Endodermal cell (in vitro differentiated cells): ENCODE measurements at regions not wholly inside any gene's neighbourhood (a gene's known extent, or its start where the extent isn't known, plus 50 kb on each side); places are given as distances from the start of the nearest gene placed in this dataset.
A peak's percentile ranks its signal among the peaks of the same experiment; 100 is the strongest.
"Not testable (repeated sequence)": the region's sequence is repeated elsewhere in the genome, so short reads cannot be mapped to it uniquely, and the experiment has no call there.

ENCODE experiments used
- DNase-seq: peaks from one replicate; pipeline ENCODE4 v3.0.0-alpha.2; 2017
- H3K27ac ChIP-seq: 2 replicates; pipeline ENCODE4 v1.5.1; 2013; ENCODE audit warnings: mild to moderate bottlenecking, low read depth, low read length, moderate library complexity
- H3K27me3 ChIP-seq: 2 replicates; pipeline ENCODE4 v1.6.1; 2013; ENCODE audit warnings: mild to moderate bottlenecking, low read length, moderate library complexity; ENCODE audit not compliant: insufficient read depth, control insufficient read depth, poor library complexity, severe bottlenecking
- H3K36me3 ChIP-seq: 2 replicates; pipeline ENCODE4 v1.7.0; 2013; ENCODE audit warnings: mild to moderate bottlenecking, low read length, moderate library complexity; ENCODE audit not compliant: control insufficient read depth, insufficient read depth
- H3K4me1 ChIP-seq: one replicate; pipeline ENCODE4 v1.7.0; 2013; ENCODE audit warnings: low read length; ENCODE audit not compliant: control insufficient read depth, insufficient read depth
- H3K4me3 ChIP-seq: 2 replicates; pipeline ENCODE4 v1.5.1; 2013; ENCODE audit warnings: mild to moderate bottlenecking, low read length, moderate library complexity
- H3K9ac ChIP-seq: 2 replicates; pipeline ENCODE4 v1.6.1; 2013; ENCODE audit warnings: mild to moderate bottlenecking, low read length, moderate library complexity; ENCODE audit not compliant: poor library complexity, severe bottlenecking; ENCODE audit errors: extremely low read depth
- H3K9me3 ChIP-seq: 2 replicates; pipeline ENCODE4 v1.6.1; 2013; ENCODE audit warnings: mild to moderate bottlenecking, low read length, moderate library complexity; ENCODE audit not compliant: control insufficient read depth
- H3K27ac Mint-ChIP-seq: 2 replicates; pipeline ENCODE4 v1.8.0; 2020; ENCODE audit warnings: mixed read lengths
- H3K27me3 Mint-ChIP-seq: 2 replicates; pipeline ENCODE4 v1.8.0; 2021; ENCODE audit warnings: mild to moderate bottlenecking, mixed read lengths; ENCODE audit not compliant: insufficient read depth
- H3K36me3 Mint-ChIP-seq: 2 replicates; pipeline ENCODE4 v1.8.0; 2020; ENCODE audit warnings: low read depth, mixed read lengths
- H3K4me1 Mint-ChIP-seq: 2 replicates; pipeline ENCODE4 v1.8.0; 2020; ENCODE audit warnings: mixed read lengths
- H3K4me3 Mint-ChIP-seq: 2 replicates; pipeline ENCODE4 v1.8.0; 2020; ENCODE audit warnings: mild to moderate bottlenecking, moderate library complexity, mixed read lengths
- H3K9me3 Mint-ChIP-seq: 2 replicates; pipeline ENCODE4 v1.8.0; 2020; ENCODE audit warnings: mild to moderate bottlenecking, mixed read lengths
- WGBS, 2 experiments: methylation state at CpG; one replicate each; pipeline versions ENCODE4 v1.1.5 to v1.1.7; 2013; ENCODE audit warnings: missing lambda C conversion rate in 2 of 2, mixed read lengths in 1 of 2; ENCODE audit not compliant: insufficient coverage in 1 of 2, insufficient read length in 1 of 2; 5-methylcytosine and 5-hydroxymethylcytosine counted together
- TF ChIP-seq, protein P1 (sequence below): fragments of 200-600 bp; sonication (generic); conservative IDR thresholded peaks from 2 replicates; pipeline ENCODE4 v1.5.0; 2021; ENCODE audit warnings: antibody characterized with exemption, mild to moderate bottlenecking

DNA sequence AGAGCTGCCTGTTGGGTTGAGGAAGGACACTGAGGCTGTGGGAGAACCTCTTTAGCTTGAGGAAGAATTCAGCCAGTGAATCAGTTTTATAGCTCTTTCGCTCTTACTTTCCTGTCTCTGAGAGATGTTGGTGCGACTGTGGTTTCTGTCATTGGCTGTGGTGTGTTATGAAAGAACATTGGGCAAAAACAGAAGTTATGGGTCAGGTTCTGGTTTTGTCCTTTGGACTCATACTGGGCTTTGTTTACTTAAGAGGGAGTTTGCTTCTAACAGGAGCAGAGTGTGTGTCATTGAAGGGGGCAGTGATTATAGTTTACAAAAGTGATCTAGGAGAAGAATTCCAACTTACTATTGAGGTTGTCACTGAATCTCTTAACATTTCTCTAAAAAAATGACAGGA is 97.0 kb downstream of the TLR5 start:
- Histone ChIP-seq H3K4me3 (no peak overlapping the region), H3K4me1 (no peaks in the 10 kb centered on the region), H3K27me3 (no peaks in the 10 kb centered on the region), H3K36me3 (peaks cover 74% of the 10 kb centered on the region), H3K27ac (no peak overlapping the region), H3K9ac (no peak overlapping the region), H3K9me3 (peaks cover 34% of the 10 kb centered on the region)
- H3K27me3 Mint-ChIP-seq = no peaks in the 10 kb centered on the region
- no peak overlapping the region for H3K27ac Mint-ChIP-seq
- H3K4me3 Mint-ChIP-seq = no peak overlapping the region
- TF ChIP-seq, protein P1, sequence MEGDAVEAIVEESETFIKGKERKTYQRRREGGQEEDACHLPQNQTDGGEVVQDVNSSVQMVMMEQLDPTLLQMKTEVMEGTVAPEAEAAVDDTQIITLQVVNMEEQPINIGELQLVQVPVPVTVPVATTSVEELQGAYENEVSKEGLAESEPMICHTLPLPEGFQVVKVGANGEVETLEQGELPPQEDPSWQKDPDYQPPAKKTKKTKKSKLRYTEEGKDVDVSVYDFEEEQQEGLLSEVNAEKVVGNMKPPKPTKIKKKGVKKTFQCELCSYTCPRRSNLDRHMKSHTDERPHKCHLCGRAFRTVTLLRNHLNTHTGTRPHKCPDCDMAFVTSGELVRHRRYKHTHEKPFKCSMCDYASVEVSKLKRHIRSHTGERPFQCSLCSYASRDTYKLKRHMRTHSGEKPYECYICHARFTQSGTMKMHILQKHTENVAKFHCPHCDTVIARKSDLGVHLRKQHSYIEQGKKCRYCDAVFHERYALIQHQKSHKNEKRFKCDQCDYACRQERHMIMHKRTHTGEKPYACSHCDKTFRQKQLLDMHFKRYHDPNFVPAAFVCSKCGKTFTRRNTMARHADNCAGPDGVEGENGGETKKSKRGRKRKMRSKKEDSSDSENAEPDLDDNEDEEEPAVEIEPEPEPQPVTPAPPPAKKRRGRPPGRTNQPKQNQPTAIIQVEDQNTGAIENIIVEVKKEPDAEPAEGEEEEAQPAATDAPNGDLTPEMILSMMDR = no peak
- no peak for DNase-seq
- H3K9me3 Mint-ChIP-seq = peaks cover 33% of the 10 kb centered on the region
- peaks cover 5% of the 10 kb centered on the region for H3K4me1 Mint-ChIP-seq
- peaks cover 56% of the 10 kb centered on the region for H3K36me3 Mint-ChIP-seq
- 96 to 100% methylated on average over 2 of the region's 2 CpGs for WGBS, 2 experiments

DNA sequence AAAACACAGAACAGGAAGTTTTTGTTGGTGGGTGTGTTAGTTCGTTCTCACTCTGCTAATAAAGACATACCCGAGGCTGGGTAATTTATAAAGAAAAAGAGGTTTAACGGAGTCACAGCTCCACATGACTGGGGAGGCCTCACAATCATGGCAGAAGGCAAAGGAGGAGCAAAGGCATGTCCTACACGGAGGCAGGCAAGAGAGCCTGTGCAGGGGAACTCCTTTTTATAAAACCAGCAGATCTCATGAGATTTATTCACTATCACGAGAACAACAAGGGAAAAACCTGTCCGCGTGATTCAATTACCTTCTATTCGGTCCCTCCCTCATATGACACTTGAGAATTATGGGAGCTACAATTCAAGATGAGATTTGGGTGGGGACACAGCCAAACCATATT is 96.6 kb downstream of the TLR5 start:
- DNase-seq = not testable (repeated sequence)

DNA sequence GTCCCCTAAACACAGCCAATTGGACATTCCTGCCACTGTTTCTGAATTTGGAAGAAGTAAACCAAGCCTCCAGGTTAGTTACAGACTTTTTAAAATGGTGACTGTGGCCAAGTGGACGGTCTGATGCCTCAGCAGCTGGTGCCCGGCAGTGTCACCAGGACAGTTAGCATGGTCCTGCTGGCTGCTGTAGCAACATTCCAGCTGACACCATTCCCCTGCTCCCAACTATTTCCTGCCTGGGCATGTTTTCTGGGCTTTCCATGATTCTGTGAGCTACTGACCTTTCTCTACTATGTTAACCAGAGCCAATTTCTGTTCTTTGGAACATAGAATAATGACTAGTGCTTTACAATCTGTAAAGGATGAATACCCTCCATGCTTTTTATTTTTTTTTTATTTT is 95.0 kb downstream of the TLR5 start:
- H3K36me3 Mint-ChIP-seq = peaks cover 50% of the 10 kb centered on the region
- DNase-seq = no peak
- 88 to 93% methylated on average over 2 of the region's 2 CpGs for WGBS, 2 experiments
- Histone ChIP-seq H3K9me3 (peaks cover 34% of the 10 kb centered on the region), H3K27ac (no peak overlapping the region), H3K9ac (no peak overlapping the region), H3K27me3 (no peaks in the 10 kb centered on the region), H3K4me1 (no peaks in the 10 kb centered on the region), H3K36me3 (peaks cover 87% of the 10 kb centered on the region), H3K4me3 (no peak overlapping the region)
- no peaks in the 10 kb centered on the region for H3K27me3 Mint-ChIP-seq
- H3K27ac Mint-ChIP-seq = no peak overlapping the region
- H3K9me3 Mint-ChIP-seq = peaks cover 33% of the 10 kb centered on the region
- no peak overlapping the region for H3K4me3 Mint-ChIP-seq
- TF ChIP-seq, protein P1 = no peak
- peaks cover 5% of the 10 kb centered on the region for H3K4me1 Mint-ChIP-seq

More for the DNA sequence above, 96.6 kb downstream of the TLR5 start:
- WGBS, 2 experiments = 85 to 98% methylated on average over 8 of the region's 8 CpGs
- not testable (repeated sequence) for H3K27ac ChIP-seq, H3K4me1 ChIP-seq, H3K27me3 Mint-ChIP-seq, H3K4me3 Mint-ChIP-seq, H3K27me3 ChIP-seq, H3K4me1 Mint-ChIP-seq, H3K27ac Mint-ChIP-seq, H3K9ac ChIP-seq, H3K4me3 ChIP-seq
- Histone ChIP-seq H3K36me3 (peaks cover 77% of the 10 kb centered on the region), H3K9me3 (peaks cover 34% of the 10 kb centered on the region)
- Mint-ChIP-seq H3K36me3 (peaks cover 55% of the 10 kb centered on the region), H3K9me3 (peaks cover 33% of the 10 kb centered on the region)

DNA sequence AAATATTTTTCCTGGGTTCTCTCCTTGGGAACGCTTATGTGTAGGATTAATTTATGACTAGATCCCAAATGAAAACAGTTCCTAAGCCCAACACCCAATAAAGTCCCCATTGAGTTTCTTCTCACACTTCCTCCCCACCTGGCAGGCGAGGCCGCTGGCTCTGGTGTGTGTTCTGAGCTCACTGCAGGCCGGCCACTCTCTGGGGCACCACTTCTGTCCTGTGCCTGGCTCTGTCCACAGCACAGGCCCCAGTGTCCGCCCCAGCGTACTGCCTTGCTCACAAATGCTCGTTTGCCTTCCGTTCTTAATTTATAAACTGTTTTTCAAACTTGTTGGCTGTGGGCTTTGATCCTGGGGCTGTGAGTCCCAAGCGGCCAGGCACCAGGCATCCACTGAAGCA is 90.6 kb downstream of the TLR5 start:
- Mint-ChIP-seq H3K27ac (peak overlapping the region; percentile 5), H3K27me3 (no peaks in the 10 kb centered on the region), H3K36me3 (peaks cover 26% of the 10 kb centered on the region), H3K4me1 (peaks cover 5% of the 10 kb centered on the region), H3K9me3 (peaks cover 2% of the 10 kb centered on the region), H3K4me3 (no peak overlapping the region)
- no peaks in the 10 kb centered on the region for H3K27me3 ChIP-seq
- WGBS, 2 experiments = 92 to 94% methylated on average over 5 to 9 of the region's 9 CpGs
- H3K4me3 ChIP-seq = no peak overlapping the region
- TF ChIP-seq, protein P1 = no peak
- no peak for DNase-seq
- H3K4me1 ChIP-seq = no peaks in the 10 kb centered on the region
- no peaks in the 10 kb centered on the region for H3K9me3 ChIP-seq
- no peak overlapping the region for H3K27ac ChIP-seq
- peaks cover 86% of the 10 kb centered on the region for H3K36me3 ChIP-seq
- no peak overlapping the region for H3K9ac ChIP-seq
